Lower leg skin (tissue), 3 donors: ENCODE measurements at regions not wholly inside any gene's neighbourhood (a gene's known extent, or its start where the extent isn't known, plus 50 kb on each side); places are given as distances from the start of the nearest gene placed in this dataset.

Source experiments
- POLR2A ChIP-seq, 2 donors: fragments of 450-650 bp; IDR thresholded peaks; one replicate each; pipeline ENCODE4 v1.6.1; 2016 to 2017; ENCODE audit warnings: antibody characterized with exemption in 2 of 2, mild to moderate bottlenecking in 1 of 2, moderate library complexity in 1 of 2
- TF ChIP-seq, protein P1 (sequence below), 3 donors: fragments of 450-650 bp; IDR thresholded peaks; one replicate each; pipeline ENCODE4 v1.5.1; 2016; ENCODE audit warnings: antibody characterized with exemption in 3 of 3, mild to moderate bottlenecking in 3 of 3, moderate library complexity in 2 of 3

DNA sequence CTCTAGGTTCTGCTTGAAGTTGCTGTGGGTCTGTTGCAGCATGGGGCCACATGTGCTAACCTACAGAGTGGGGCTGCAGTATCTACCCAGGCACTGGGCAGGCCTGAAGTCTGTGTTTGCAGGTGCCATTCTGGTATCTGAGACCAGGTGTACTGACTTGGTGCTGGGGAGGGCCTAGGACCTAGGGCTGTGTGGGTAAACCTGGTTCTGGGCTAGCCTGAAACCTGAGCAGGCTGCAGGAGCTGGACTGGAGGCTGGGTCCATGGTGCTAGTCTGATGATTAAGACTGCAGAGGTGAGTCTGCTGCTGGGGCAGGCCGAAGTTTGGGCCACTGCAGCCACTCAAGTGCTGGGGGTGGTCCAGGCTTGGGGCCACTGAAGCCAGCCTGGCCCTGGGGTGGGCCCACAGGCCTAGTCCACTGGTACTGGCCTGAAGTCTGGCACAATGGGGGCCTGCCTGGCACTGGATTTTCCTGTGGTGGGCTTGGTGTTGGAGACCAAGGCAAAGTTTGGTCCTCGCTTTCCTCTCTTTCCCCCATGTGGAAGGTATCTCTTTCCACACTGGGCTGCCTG is 310.6 kb downstream of the NDFIP2 start:
- TF ChIP-seq POLR2A (IDR thresholded peaks at IDR 0.05) = no peak
- TF ChIP-seq, protein P1, sequence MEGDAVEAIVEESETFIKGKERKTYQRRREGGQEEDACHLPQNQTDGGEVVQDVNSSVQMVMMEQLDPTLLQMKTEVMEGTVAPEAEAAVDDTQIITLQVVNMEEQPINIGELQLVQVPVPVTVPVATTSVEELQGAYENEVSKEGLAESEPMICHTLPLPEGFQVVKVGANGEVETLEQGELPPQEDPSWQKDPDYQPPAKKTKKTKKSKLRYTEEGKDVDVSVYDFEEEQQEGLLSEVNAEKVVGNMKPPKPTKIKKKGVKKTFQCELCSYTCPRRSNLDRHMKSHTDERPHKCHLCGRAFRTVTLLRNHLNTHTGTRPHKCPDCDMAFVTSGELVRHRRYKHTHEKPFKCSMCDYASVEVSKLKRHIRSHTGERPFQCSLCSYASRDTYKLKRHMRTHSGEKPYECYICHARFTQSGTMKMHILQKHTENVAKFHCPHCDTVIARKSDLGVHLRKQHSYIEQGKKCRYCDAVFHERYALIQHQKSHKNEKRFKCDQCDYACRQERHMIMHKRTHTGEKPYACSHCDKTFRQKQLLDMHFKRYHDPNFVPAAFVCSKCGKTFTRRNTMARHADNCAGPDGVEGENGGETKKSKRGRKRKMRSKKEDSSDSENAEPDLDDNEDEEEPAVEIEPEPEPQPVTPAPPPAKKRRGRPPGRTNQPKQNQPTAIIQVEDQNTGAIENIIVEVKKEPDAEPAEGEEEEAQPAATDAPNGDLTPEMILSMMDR (IDR thresholded peaks at IDR 0.05) = no peak
